ENCODE measurements at regions not wholly inside any gene's neighbourhood (a gene's known extent, or its start where the extent isn't known, plus 50 kb on each side); places are given as distances from the start of the nearest gene placed in this dataset.

GRCh38 chr11:114890038-114890437 is 211.7 kb downstream of the NXPE2 start:
- H3K4me1 ChIP-seq (ENCODE audit: control insufficient read depth, insufficient read depth, low read length): no peaks in the 10 kb centered on the region
- TF ChIP-seq SIN3A (IDR thresholded peaks at IDR 0.05; ENCODE audit: borderline replicate concordance, insufficient read depth, low read depth, low read length): no peak
- TF ChIP-seq POLR2AphosphoS5 (IDR thresholded peaks at IDR 0.05; ENCODE audit: low read depth, low read length): no peak
- TF ChIP-seq CTCF (IDR thresholded peaks at IDR 0.05): no peak
- no peak for TF ChIP-seq REST (IDR thresholded peaks at IDR 0.05; ENCODE audit: insufficient read depth in 1 of 2, low read depth in 2 of 2, low read length in 1 of 2)
- TF ChIP-seq TCF7L2 (IDR thresholded peaks at IDR 0.05; ENCODE audit: low read depth, low read length): no peak
- H3K27me3 ChIP-seq (ENCODE audit: control insufficient read depth, insufficient read depth, low read length): no peaks in the 10 kb centered on the region
- intact Hi-C loops (cut with micrococcal nuclease; ENCODE audit: unreplicated experiment) (no loop called here), in situ Hi-C loops (cut with HindIII; ENCODE audit: low pct_unique_long_range_greater_than_20kb, low sequenced_read_pairs) (no loop called here)
- no peak for DNase-seq (ENCODE audit: low read depth, low spot score)
- no TSS peak for BruUV-seq (replicated peaks)
- no peak overlapping the region for H3K4me3 ChIP-seq (ENCODE audit: low read depth in 2 of 2, low read length in 2 of 2)
- H3K36me3 ChIP-seq (ENCODE audit: control insufficient read depth, insufficient read depth, low read length): no peaks in the 10 kb centered on the region
- no peak overlapping the region for H3K27ac ChIP-seq (ENCODE audit: low read length)
- no peak for ATAC-seq
- CTCF ChIA-PET: no interaction called here
- H3K9me3 ChIP-seq (ENCODE audit: control insufficient read depth, insufficient read depth, low read depth, low read length): no peaks in the 10 kb centered on the region
- POLR2A ChIA-PET: no interaction called here

DNA sequence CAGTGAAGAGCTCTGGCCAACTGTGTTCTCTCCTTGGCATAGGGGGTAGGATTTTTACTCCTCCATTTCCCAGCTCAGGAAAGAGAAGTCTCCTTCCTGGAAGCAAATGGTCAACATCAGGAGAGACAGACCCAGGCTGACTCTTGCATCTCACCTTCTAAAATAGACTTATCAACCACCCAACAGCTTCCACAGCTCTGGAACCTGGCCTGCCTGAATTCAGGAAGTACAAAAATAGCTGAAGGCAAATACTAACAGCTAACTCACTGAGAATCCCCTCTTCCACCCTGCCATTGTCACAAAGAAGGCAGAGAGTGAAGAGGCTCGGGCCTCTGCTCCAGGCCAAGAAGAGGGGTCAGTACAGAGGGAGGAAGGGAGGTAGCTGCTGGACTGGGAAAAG is 213.6 kb downstream of the NXPE2 start:
- H3K27ac ChIP-seq (ENCODE audit: low read length): no peak overlapping the region
- CTCF ChIA-PET: no interaction called here
- intact Hi-C loops (cut with micrococcal nuclease; ENCODE audit: unreplicated experiment): no loop called here
- no peaks in the 10 kb centered on the region for H3K27me3 ChIP-seq (ENCODE audit: control insufficient read depth, insufficient read depth, low read length)
- ATAC-seq (no peak), DNase-seq (ENCODE audit: low read depth, low spot score) (no peak)
- in situ Hi-C loops (cut with HindIII; ENCODE audit: low pct_unique_long_range_greater_than_20kb, low sequenced_read_pairs): no loop called here
- no peak for TF ChIP-seq REST (IDR thresholded peaks at IDR 0.05; ENCODE audit: insufficient read depth in 1 of 2, low read depth in 2 of 2, low read length in 1 of 2)
- no peak for TF ChIP-seq CTCF (IDR thresholded peaks at IDR 0.05)
- no peak for TF ChIP-seq SIN3A (IDR thresholded peaks at IDR 0.05; ENCODE audit: borderline replicate concordance, insufficient read depth, low read depth, low read length)
- no peak for TF ChIP-seq POLR2AphosphoS5 (IDR thresholded peaks at IDR 0.05; ENCODE audit: low read depth, low read length)
- TF ChIP-seq TCF7L2 (IDR thresholded peaks at IDR 0.05; ENCODE audit: low read depth, low read length): no peak
- H3K36me3 ChIP-seq (ENCODE audit: control insufficient read depth, insufficient read depth, low read length): no peaks in the 10 kb centered on the region
- POLR2A ChIA-PET: no interaction called here
- no peak overlapping the region for H3K4me3 ChIP-seq (ENCODE audit: low read depth in 2 of 2, low read length in 2 of 2)
- no peaks in the 10 kb centered on the region for H3K9me3 ChIP-seq (ENCODE audit: control insufficient read depth, insufficient read depth, low read depth, low read length)
- no peaks in the 10 kb centered on the region for H3K4me1 ChIP-seq (ENCODE audit: control insufficient read depth, insufficient read depth, low read length)
- no TSS peak for BruUV-seq (replicated peaks)

Measured in Panc1 (cell line).